ENCODE measurements at regions not wholly inside any gene's neighbourhood (a gene's known extent, or its start where the extent isn't known, plus 50 kb on each side); places are given as distances from the start of the nearest gene placed in this dataset.

GRCh38 chr1:30061292-30062220, 661.8 kb downstream of the MATN1 start:
- no peak for DNase-seq

- DNase-seq: no peak
Measured at GRCh38 chr1:30060738-30061137, 662.6 kb downstream of the MATN1 start.

DNA sequence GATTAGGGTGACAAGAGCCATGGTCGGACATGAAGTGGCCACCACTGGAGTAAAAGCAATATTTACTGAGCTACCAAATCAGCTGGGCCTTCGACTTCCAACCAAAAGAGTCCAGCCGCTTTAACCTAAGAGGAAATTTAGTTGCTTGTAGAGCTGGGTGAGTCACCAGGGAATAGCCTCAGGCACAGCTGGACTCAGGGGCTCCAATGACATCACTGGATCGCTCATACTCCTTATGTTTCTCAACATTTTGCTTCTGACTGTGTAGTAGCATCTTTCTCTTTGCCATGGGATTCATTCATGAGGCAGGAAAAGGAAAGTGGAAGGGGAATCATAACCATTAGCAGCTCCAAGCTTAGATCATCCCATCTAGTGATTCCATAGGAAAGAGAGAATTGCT, 664.4 kb downstream of the MATN1 start:
- peak; percentile 96 for DNase-seq

DNA sequence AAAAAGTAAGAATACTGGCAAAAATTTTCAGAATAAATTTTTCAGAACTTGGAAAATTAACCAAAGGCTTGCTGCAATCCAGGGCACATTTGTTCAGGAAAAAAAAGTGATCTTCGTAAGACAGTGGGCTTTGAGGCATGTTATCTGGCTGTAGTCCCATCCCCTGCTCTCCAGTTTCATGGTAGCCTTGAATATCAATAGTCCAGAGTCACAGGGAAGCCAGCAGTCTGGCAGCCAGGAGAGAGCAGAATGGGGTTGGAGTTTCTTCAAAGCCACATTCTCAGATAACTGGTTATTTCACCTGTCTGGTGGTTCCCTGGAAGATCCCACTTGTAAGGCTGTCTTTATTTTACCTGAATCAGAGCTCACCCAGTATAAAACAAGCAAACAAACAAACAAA, 669.3 kb downstream of the MATN1 start:
- no peak for DNase-seq

- no peak for DNase-seq
Measured at GRCh38 chr1:30052178-30052577, 671.2 kb downstream of the MATN1 start.

DNA sequence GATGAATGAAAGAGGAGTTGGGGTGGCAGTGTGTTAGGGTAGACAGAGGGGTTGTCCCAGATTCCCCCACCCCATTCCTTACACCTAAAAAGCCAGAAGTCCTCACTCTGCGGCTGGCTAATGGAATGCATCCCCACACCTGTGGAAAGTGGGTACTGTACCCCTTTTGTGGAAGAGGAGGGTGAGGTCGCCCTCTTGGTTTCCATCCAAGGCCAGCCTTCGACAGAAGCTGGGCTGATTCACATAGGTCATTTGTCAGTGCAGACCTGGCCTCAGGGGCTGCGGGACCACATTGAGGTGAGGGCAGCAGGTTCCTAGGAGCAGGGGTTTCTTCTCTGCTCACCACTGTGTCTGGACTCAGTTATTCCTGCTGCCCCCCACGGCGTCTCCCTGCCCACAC, 671.6 kb downstream of the MATN1 start:
- DNase-seq: no peak

DNA sequence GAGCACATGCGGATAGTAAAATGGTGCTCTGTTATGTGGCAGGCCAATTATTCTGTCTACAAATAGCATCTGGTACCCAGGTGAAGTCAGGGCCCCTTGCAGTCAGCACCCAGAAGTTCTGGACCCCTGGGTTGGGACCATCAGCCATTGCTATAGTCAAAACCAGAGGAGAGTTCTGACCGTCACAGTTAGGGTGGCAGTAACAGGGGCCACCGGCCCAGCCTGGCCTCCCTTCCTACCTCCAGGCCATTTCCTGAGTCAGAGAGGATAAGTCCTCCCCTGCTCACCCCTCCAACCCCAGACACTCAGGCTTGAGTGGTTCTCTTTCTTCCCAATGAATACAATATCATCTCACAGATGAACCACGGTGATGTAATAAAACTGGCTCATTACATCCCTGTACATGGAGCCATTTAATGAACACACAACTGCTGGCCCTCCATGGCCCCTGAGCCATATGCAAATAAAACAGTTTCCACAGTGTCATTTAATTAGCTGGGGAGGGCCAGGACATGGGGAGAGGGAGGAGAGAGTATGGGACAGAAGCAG, 673.6 kb downstream of the MATN1 start:
- no peak for DNase-seq

GRCh38 chr1:30048905-30049304, 674.5 kb downstream of the MATN1 start:
- no peak for DNase-seq

- DNase-seq: no peak
Measured at GRCh38 chr1:30047576-30047975, 675.8 kb downstream of the MATN1 start.

GRCh38 chr1:30046751-30047150, 676.6 kb downstream of the MATN1 start:
- no peak for DNase-seq

- no peak for DNase-seq
Measured at GRCh38 chr1:30045304-30046090, 677.9 kb downstream of the MATN1 start.

DNA sequence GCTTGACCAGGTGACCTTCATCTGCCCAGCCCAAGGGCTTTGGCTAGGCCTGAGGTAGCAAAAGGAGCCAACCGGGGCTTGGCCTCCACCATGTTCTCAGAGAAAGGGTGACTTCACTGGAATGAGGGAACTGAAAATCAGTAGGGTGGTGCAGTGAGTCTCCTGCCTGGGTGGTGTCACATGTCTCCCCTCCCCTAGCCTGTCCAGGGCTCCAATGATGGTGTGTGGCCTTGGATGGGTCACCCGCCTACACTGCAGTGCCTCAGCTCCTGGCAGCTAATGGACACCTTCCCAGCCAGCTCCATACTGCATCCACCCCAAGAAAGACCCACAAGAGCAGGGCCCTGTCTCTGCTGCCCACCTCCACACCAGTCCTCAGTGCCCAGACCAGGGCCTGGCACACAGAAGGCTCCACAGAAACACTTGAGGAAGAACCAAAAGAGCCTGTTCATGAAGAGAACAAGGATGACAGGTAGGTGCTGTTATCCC, 678.7 kb downstream of the MATN1 start:
- no peak for DNase-seq

DNA sequence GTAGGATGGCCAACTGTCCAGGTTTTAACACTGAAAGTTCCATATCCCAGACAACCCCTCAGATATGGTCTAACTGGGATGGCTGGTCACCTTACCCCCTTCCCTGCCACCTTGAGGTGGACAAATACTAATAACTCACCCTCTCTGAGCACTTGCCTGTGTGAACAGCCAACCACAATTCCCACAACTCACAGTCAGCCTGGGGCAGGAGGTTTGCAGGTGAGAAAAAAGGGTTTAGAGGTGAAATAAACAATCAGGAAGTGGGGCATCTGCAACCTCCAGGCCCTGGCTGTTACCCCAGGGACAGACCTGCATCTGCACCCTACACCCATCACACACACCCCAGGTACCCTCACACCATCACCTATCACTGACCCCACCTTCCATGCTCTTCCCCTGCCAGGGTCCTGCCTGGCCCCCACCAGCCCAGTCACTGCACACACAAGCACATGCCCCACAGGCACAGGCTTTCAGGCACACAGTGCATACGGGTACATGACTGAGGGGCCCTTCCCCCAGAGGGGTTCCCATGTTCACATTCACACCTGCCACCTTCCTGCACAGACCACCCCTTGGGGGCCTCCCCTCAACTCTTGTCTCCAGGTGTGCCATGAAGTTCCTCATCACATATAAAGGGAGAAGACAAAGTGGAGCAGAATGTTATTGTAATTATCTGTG, 679.5 kb downstream of the MATN1 start:
- no peak for DNase-seq

GRCh38 chr1:30043256-30043655, 680.1 kb downstream of the MATN1 start:
- DNase-seq: no peak

DNA sequence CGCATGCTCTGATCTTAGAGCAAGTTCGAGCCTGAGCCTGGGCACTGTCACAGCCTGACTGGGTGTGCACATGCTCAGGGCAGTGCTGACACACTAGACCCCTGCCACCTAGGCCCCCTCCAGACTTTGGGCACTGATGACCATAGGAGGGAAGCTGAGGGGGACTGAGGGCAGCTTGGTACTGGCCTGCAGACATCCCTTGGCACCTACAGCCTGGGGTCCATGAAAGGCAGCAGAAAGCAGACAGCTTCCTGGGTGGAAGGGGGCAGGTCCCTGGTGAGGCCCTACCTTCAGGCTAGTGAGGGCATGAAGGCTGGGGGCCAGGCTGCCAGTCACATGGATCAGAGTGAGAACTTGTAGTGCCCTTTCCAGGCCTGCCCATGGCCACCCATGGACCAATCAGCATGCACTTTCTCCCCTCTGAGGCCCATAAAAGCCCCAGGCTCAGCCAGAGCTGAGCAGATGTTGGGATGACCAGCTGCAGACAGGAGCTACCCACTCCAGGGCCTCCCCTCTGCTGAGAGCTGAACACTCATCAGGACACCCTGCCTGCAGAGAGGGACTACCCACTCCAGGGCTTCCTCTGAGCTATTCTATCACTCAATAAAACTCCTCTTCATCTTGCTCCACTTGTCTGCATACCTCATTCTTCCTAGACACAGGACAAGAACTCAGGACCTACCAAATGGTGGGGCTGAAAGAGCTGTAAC, 680.8 kb downstream of the MATN1 start:
- no peak for DNase-seq

DNA sequence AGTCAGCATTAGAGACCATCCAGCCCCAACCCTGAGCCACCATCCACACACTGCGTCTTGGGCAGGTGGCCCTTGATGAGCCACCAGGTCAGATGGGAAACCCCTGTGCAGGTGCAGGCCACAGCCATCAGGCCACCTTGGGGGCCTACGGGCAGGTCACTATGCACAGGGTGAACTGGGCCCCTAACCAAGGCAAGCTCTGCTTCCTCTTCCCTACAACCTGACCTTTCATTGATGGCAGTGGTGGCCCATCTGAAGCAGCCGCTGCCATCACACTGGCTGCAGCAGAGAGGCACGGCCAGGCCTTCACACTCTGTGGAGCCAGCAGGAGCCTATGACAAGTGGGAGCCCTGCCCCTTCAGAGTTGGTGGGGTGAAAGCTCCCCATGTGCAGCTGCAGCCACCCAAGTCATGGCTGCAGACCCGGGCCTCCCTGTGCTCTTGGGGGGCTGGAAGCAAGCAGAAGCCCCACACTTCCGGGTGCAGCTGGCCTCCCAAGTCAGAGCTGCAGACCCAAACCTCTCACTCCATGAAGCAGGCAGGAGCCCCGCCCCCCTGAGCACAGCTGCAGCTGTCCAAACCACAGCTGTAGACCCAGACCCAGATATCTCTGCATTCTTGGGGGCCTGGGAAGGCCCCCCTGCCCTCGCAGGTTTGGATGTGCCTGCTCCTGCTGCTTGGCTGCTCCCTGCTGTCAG, 681.5 kb downstream of the MATN1 start:
- no peak for DNase-seq

GRCh38 chr1:30040081-30041019, 683.0 kb downstream of the MATN1 start:
- DNase-seq: no peak

DNA sequence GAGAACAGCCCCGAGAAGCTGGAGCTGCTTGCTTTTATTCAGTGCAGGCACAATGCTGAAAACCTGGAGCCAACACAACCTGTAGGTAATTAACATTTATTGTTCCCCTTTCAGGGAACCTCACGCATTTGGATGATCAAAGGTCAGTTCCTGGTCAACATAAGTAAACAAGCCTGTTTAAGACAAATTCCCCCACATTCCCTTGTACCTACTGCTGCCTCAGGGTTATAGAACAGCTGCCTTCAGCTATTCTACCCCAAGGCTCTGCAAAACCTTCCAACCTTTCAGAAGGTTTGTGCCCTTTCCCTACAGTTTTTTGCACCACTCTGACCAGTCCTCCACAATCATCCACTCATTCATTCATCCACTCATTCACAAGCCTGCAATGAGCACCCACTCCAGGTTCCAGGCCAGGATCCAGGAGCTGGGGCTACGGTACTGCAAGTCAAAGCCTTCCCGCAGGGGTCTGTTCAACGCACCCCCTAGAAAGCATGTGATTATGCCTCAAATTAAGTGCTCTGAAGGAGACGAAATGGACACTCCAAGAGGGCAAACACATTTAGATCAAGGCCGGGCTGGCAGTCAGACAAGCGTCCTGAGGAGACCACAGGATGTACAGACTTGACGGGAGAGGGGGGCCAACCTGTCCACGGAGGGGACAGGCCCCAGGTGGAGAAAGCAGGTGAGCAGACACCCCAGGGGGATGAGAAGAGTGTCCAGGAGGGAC, 683.9 kb downstream of the MATN1 start:
- DNase-seq: no peak

DNA sequence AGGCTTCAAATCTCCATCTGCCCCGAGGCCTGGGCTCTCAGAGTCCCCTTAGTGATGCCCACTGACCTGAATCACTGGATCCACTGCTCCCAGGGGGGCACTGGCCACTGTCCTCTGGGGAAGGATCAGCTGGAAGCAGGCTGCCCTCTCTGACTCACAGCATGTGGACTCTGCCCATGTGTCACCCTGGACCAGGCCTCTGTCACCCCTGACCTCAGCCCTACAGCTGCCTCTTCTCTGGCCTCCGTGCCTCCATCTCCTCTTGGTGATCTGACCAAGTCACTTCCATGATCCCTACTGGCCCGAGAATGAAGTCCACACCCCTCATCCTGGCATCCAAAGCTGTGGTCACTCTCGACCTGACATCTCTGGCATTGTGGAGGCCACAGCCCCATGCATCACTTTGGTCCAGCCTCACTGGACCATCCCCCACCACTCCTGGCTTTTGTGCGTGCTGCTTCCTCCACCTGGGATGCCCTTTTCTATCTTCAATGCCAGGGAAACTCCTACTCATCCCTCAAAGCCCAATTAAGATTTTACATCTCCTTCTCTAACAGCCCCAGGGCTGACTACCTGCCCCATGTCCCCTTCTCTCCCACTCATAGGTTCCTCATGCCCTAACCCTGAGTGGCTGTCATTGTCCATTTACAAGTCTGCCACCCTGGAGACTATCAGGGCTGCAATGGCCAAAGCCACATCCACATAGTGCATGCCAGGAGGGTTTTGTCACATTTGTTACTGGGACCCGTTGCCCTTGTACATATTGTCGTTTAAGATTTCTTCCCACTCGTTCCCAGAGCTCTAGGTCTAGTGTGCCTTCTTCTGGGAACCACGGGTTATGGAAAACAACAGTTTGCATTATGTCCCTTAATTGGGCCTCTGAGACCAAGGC, 685.0 kb downstream of the MATN1 start:
- DNase-seq: no peak

All from EL (cell line).